ENCODE measurements at regions not wholly inside any gene's neighbourhood (a gene's known extent, or its start where the extent isn't known, plus 50 kb on each side); places are given as distances from the start of the nearest gene placed in this dataset.

DNA sequence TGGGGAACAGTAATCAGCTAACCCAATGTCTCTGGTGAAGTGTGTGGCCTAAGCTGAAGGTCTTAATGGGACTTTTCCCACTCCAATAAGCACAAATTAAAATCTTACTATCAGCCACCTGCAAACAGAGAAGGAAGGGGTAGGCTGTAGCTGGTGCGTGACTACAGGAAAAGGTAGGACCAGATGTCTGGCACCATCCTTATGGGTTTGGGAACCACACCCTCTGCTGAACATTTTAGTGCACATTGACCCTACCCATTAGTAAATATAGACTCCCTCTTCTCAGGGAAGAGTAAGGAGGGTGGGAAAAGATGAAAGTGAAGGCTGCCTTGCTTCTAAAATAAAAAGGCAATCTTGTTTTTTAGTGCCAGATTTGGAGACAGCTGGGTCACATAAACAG lies 602.8 kb downstream of the FAT4 start:
- TF ChIP-seq, protein P1, sequence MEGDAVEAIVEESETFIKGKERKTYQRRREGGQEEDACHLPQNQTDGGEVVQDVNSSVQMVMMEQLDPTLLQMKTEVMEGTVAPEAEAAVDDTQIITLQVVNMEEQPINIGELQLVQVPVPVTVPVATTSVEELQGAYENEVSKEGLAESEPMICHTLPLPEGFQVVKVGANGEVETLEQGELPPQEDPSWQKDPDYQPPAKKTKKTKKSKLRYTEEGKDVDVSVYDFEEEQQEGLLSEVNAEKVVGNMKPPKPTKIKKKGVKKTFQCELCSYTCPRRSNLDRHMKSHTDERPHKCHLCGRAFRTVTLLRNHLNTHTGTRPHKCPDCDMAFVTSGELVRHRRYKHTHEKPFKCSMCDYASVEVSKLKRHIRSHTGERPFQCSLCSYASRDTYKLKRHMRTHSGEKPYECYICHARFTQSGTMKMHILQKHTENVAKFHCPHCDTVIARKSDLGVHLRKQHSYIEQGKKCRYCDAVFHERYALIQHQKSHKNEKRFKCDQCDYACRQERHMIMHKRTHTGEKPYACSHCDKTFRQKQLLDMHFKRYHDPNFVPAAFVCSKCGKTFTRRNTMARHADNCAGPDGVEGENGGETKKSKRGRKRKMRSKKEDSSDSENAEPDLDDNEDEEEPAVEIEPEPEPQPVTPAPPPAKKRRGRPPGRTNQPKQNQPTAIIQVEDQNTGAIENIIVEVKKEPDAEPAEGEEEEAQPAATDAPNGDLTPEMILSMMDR (IDR thresholded peaks at IDR 0.05 in 8 of 11, conservative IDR thresholded peaks at IDR 0.05 in 3 of 11), result no peak
- TF ChIP-seq POLR2AphosphoS5 (IDR thresholded peaks at IDR 0.05), result no peak

All from spleen (tissue), 7 donors.